GM19328 (cell line): ENCODE measurements at regions not wholly inside any gene's neighbourhood (a gene's known extent, or its start where the extent isn't known, plus 50 kb on each side); places are given as distances from the start of the nearest gene placed in this dataset.

Source experiments
- ATAC-seq: cut with Tn5 transposase; IDR thresholded peaks from one replicate; pipeline ENCODE4 v1.9.1; 2021; ENCODE audit warnings: mild to moderate bottlenecking, moderate library complexity; ENCODE audit not compliant: unreplicated experiment

GRCh38 chr3:139197251-139197650, 146.6 kb upstream of the MRPS22 start:
- no peak for ATAC-seq

- no peak for ATAC-seq
Measured at GRCh38 chr3:139198186-139198585, 145.6 kb upstream of the MRPS22 start.

DNA sequence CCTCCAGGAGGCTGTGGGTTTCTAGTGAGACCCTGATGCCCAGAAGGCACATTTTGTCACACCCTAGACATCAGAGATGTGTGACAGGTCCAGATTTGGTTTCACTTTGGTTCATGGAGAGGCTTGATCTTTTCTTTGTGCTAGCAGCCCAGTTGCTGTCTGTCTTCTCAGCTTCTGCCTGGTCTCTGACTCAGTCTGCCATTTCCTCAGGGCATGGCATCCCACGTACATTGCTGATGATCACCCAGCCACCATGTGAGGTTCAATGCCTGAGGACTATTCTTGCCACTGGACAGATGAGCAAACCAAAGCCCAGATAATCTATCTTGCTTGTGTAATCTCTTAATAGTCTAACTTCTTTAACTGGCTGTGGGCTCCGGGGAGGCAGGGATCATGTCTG, 144.9 kb upstream of the MRPS22 start:
- no peak for ATAC-seq

- no peak for ATAC-seq
Measured at GRCh38 chr3:139199421-139200010, 144.3 kb upstream of the MRPS22 start.

DNA sequence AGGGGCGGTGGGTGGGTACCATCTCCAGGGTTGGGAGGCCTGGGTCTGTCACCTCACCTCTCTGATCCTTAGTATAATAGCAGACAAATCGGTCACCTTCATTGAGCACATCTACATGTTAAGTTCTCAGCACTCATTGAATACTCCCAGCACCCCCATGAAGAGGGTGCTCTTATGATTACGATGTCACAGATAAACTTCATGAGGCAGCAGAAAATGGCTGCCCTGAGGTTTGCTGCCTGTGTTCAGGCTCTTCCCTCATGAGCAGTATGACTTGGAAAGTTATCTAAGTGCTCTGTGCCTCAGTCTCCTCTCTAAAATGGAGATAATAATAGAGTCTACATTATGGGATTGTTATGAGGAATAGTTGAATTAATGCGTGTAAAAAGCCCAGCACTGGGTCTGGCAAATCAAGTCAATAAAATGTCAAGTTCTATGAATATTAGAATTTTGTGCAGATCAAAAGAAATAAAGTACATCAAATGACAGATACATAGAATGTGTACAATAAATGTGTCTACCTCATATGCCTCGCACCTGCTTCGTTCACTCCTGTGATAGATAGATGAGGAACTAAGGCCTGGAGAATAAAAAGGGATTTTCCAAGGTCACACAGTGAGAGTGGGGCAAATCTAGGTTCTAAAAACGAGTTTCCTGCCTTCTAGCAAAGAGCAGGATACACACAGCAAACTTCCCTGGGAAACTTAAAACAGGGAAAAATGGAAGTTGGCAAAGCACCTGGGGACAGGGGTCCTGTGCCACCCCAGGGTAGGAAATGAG, 142.2 kb upstream of the MRPS22 start:
- no peak for ATAC-seq

- no peak for ATAC-seq
Measured at GRCh38 chr3:139202226-139202958, 141.4 kb upstream of the MRPS22 start.

GRCh38 chr3:139202959-139203349, 140.9 kb upstream of the MRPS22 start:
- ATAC-seq = no peak

DNA sequence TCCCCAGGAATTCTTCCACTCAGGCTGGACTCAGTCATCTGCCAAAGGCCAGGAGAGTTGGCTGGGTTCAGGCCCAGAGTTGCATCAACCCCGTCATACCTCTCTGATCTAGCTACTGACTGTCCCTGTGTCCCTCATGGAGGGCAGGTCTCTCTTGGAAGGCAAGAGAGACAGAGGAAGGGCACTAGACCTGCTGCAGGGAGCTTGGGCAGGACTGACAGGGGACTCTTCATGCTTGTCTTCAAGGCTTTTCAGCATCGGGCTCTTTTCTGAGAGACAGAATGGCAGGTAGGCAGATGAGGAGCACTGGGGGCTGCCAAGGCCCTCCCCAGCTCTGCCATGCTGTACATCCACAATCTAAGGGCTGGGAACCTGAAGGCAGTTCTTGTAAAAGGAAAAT, 140.1 kb upstream of the MRPS22 start:
- ATAC-seq = no peak

- no peak for ATAC-seq
Measured at GRCh38 chr3:139204728-139205127, 139.1 kb upstream of the MRPS22 start.

GRCh38 chr3:139213936-139214335, 129.9 kb upstream of the MRPS22 start:
- ATAC-seq = no peak

- no peak for ATAC-seq
Measured at GRCh38 chr3:139216958-139217357, 126.9 kb upstream of the MRPS22 start.

- ATAC-seq = no peak
Measured at GRCh38 chr3:139217633-139218032, 126.2 kb upstream of the MRPS22 start.

- no peak for ATAC-seq
Measured at GRCh38 chr3:139218046-139218445, 125.8 kb upstream of the MRPS22 start.

DNA sequence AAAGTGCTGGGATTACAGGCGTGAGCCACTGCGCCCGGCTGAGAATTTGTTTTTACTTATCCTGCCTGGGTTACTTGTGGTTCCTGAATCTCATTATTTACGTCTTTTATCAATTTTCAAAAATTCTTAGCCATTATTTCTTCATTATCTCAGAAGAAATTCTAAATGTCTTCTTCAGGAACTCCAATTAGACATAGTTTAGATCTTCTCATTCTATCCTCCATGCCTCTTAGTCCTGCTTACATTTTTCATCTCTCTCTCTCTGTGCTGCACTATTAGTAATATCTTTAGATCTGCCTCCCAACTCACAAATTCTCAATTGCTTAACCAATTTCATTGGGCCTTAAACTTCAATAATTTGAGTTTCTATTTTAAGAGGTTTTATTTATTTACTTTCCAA, 124.4 kb upstream of the MRPS22 start:
- ATAC-seq = no peak

DNA sequence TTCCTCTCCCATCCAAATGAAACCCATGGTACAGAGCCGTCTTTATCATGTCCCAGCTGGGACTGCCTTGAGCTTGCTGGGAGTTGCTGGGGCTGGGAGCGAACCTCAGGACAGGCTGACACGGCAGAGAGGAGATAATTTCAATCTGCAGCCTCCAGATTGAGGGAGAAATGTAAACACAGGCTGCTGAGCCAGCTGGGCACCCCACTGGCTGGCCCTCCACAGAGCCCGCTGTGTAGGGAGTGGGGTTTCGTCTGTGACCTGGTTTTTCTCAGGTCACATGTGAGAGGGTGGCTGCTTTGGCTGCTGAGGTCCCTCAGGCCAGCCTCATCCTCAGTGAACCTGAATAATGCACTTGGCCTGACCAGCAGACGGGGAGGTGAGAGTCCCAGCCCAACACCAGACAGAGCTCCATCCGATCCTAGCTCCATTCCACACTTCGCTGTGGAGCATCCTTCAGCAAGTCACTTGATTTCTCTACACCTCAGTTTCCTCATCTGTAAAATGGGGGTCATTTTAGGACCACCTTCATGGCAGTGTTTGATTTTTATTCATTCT, 121.6 kb upstream of the MRPS22 start:
- no peak for ATAC-seq

DNA sequence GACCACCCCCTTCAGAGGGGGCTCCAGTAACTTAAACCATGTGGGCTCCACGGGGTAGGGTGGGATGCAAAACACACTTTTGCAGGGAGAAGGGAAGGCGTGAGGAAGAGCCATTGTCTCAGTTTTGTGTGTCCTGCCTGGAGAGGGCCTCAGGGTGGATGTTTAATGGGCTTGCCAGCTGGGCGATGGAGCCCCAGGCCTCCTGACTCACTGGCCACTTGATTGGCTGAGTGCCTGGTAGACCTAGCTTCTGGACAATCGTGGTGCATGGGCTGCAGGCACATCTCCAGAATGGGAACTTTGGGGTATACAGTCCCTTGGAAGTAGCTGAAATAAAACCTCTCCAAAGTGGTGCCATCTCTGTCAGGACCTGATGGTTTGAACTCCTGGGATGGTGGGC, 118.3 kb upstream of the MRPS22 start:
- no peak for ATAC-seq

- ATAC-seq = no peak
Measured at GRCh38 chr3:139226731-139227130, 117.1 kb upstream of the MRPS22 start.

- ATAC-seq = no peak
Measured at GRCh38 chr3:139227165-139227564, 116.7 kb upstream of the MRPS22 start.

DNA sequence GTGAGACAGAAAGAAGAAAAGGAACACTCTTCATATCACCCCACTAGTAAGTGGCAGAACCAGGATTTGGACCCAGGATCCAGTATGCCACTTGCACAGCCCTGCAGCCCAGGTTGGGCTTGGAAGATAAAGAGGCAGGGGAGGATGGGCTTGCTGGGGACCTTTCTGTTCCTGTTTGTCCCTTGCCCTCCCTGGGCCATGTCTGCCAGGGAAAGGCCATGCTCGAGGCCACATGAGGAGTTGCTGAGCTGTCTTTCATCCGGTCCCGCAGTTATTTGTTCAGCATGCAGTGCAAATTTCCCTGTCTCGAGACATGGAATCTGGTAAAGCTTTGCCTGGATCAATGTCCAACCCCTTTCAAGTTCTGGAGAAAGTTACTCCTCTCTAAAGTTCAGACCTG, 116.0 kb upstream of the MRPS22 start:
- ATAC-seq = no peak

DNA sequence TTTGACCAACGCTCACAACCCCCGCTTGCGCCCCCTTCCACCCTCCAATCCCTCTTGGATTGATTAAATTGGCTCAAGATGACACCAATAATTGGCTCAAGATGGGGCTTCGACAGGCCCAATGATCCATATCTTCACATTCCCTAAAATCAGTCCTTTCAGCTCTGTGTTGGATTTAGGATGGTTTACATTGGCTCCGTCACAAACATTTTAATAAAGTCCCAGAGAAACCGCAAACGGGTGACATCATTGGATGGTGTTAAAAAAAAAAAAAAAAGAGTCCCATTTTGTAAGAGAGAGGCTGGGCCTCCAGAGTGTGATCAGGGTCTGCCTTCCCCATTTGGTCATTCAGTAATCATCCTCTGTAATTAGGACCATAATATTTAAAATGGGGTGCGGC, 113.4 kb upstream of the MRPS22 start:
- no peak for ATAC-seq

DNA sequence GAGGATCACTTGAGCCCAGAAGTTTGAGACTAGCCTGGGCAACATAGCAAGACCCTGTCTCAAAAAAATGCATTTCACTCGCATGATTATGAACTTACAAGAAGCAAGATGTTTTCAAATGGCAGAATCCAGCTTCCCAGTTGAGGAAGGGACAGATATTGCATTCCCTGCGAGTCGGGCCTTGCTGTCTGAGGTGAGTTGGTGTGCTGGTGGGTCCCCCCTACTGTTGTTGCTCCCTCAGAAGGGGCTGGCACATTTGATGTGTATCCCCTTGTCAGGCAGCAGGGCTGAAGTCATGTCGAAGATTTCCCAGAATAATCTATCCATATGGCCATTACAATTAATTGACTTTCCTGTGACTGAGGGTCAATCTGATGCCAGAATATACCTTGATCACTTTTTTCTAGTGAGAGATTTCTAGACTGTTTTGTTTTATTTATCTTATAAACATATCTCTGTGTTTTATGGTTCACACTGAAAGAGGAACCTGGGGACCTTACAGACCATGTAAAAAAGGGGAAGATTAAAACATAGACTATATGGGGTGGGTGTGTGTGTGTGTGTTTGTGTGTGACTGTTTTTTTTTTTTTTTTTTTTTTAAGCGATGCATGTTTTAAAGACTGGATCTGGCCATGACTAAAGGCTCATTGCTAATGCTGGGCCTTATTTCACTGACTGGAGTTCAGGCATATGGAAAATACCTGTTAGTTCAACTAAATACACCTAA, 112.1 kb upstream of the MRPS22 start:
- no peak for ATAC-seq
